Posterior cingulate gyrus (tissue), 11 donors: ENCODE measurements at regions not wholly inside any gene's neighbourhood (a gene's known extent, or its start where the extent isn't known, plus 50 kb on each side); places are given as distances from the start of the nearest gene placed in this dataset.

ENCODE experiments used
- DNase-seq, 10 donors: peaks; one replicate each; pipeline versions ENCODE4 v3.0.0 to v3.0.0-alpha.2; 2020 to 2021; ENCODE audit warnings: mixed read lengths in 3 of 10
- intact Hi-C: fragments of 100-400 bp; cut with DNase I; formaldehyde crosslinking; loops from one replicate; pipeline ENCODE4 v1.15.1; 2023

GRCh38 chr4:138675685-138676084, 339.9 kb upstream of the NOCT start:
- no peak for DNase-seq
- intact Hi-C loops, result no loop called here

- no peak for DNase-seq
- intact Hi-C loops, result no loop called here
Observed at GRCh38 chr4:138674209-138674608, 341.4 kb upstream of the NOCT start.

- intact Hi-C loops, result no loop called here
- no peak for DNase-seq
Observed at GRCh38 chr4:138673053-138673452, 342.5 kb upstream of the NOCT start.

- DNase-seq, result no peak
- intact Hi-C loops, result no loop called here
Observed at GRCh38 chr4:138672393-138672976, 343.1 kb upstream of the NOCT start.

GRCh38 chr4:138671606-138672084, 343.9 kb upstream of the NOCT start:
- intact Hi-C loops, result no loop called here

GRCh38 chr4:138671106-138671505, 344.5 kb upstream of the NOCT start:
- intact Hi-C loops, result no loop called here
- DNase-seq, result no peak

More at GRCh38 chr4:138671606-138672084, 343.9 kb upstream of the NOCT start:
- DNase-seq, result no peak

GRCh38 chr4:138670681-138671080, 344.9 kb upstream of the NOCT start:
- intact Hi-C loops, result no loop called here
- no peak for DNase-seq

GRCh38 chr4:138669479-138670315, 345.9 kb upstream of the NOCT start:
- DNase-seq, result no peak
- intact Hi-C loops, result no loop called here

- no peak for DNase-seq
- intact Hi-C loops, result no loop called here
Observed at GRCh38 chr4:138668309-138668708, 347.3 kb upstream of the NOCT start.

- peak in 1 of 10 donors; percentile 80 for DNase-seq
- intact Hi-C loops, result no loop called here
Observed at GRCh38 chr4:138666366-138666765, 349.2 kb upstream of the NOCT start.

GRCh38 chr4:138665851-138666250, 349.7 kb upstream of the NOCT start:
- DNase-seq, result no peak
- intact Hi-C loops, result no loop called here

GRCh38 chr4:138663883-138664282, 351.7 kb upstream of the NOCT start:
- intact Hi-C loops, result no loop called here
- peak in 6 of 10 donors; percentile 13 to 84 (median 62) for DNase-seq

- DNase-seq, result no peak
- intact Hi-C loops, result no loop called here
Observed at GRCh38 chr4:138659812-138660316, 355.7 kb upstream of the NOCT start.

- intact Hi-C loops, result no loop called here
- no peak for DNase-seq
Observed at GRCh38 chr4:138659037-138659811, 356.4 kb upstream of the NOCT start.

- DNase-seq, result no peak
- intact Hi-C loops, result no loop called here
Observed at GRCh38 chr4:138658518-138658917, 357.1 kb upstream of the NOCT start.

- DNase-seq, result no peak
- intact Hi-C loops, result no loop called here
Observed at GRCh38 chr4:138656990-138657389, 358.6 kb upstream of the NOCT start.

GRCh38 chr4:138655985-138656384, 359.6 kb upstream of the NOCT start:
- intact Hi-C loops, result no loop called here
- no peak for DNase-seq

GRCh38 chr4:138655286-138655685, 360.3 kb upstream of the NOCT start:
- DNase-seq, result no peak
- intact Hi-C loops, result no loop called here

- no peak for DNase-seq
- intact Hi-C loops, result no loop called here
Observed at GRCh38 chr4:138650929-138651448, 364.6 kb upstream of the NOCT start.

GRCh38 chr4:138650495-138650894, 365.1 kb upstream of the NOCT start:
- intact Hi-C loops, result no loop called here
- no peak for DNase-seq

GRCh38 chr4:138647433-138647832, 368.1 kb upstream of the NOCT start:
- DNase-seq, result no peak
- intact Hi-C loops, result no loop called here
